ENCODE measurements at regions not wholly inside any gene's neighbourhood (a gene's known extent, or its start where the extent isn't known, plus 50 kb on each side); places are given as distances from the start of the nearest gene placed in this dataset.
"Not testable (repeated sequence)": the region's sequence is repeated elsewhere in the genome, so short reads cannot be mapped to it uniquely, and the experiment has no call there.

GRCh38 chr6:85357651-85358050 lies 92.2 kb upstream of the NT5E start:
- no peak for DNase-seq (ENCODE audit: low spot score)

GRCh38 chr6:85356743-85357142 lies 93.1 kb upstream of the NT5E start:
- DNase-seq (ENCODE audit: low spot score), result not testable (repeated sequence)

- no peak for DNase-seq (ENCODE audit: low spot score)
These were observed 94.1 kb upstream of the NT5E start for GRCh38 chr6:85355816-85356215.

- peak; percentile 25 for DNase-seq (ENCODE audit: low spot score)
These were observed 94.9 kb upstream of the NT5E start for GRCh38 chr6:85354761-85355618.

- DNase-seq (ENCODE audit: low spot score), result no peak
These were observed 96.9 kb upstream of the NT5E start for GRCh38 chr6:85353012-85353411.

GRCh38 chr6:85348643-85349042 lies 101.2 kb upstream of the NT5E start:
- no peak for DNase-seq (ENCODE audit: low spot score)

- no peak for DNase-seq (ENCODE audit: low spot score)
These were observed 102.1 kb upstream of the NT5E start for GRCh38 chr6:85347812-85348211.

- DNase-seq (ENCODE audit: low spot score), result no peak
These were observed 103.7 kb upstream of the NT5E start for GRCh38 chr6:85346196-85346595.

GRCh38 chr6:85344996-85345395 lies 104.9 kb upstream of the NT5E start:
- DNase-seq (ENCODE audit: low spot score), result no peak

- DNase-seq (ENCODE audit: low spot score), result no peak
These were observed 106.5 kb upstream of the NT5E start for GRCh38 chr6:85343428-85343827.

GRCh38 chr6:85329196-85329595 lies 120.7 kb upstream of the NT5E start:
- DNase-seq (ENCODE audit: low spot score), result no peak

GRCh38 chr6:85325811-85326210 lies 124.1 kb upstream of the NT5E start:
- not testable (repeated sequence) for DNase-seq (ENCODE audit: low spot score)

- DNase-seq (ENCODE audit: low spot score), result peak; percentile 48
These were observed 126.3 kb upstream of the NT5E start for GRCh38 chr6:85323435-85324040.

- no peak for DNase-seq (ENCODE audit: low spot score)
These were observed 127.3 kb upstream of the NT5E start for GRCh38 chr6:85322446-85323105.

- no peak for DNase-seq (ENCODE audit: low spot score)
These were observed 128.0 kb upstream of the NT5E start for GRCh38 chr6:85321906-85322305.

- no peak for DNase-seq (ENCODE audit: low spot score)
These were observed 135.3 kb upstream of the NT5E start for GRCh38 chr6:85314586-85314985.

- DNase-seq (ENCODE audit: low spot score), result no peak
These were observed 149.3 kb upstream of the NT5E start for GRCh38 chr6:85300581-85300980.

GRCh38 chr6:85298553-85298952 lies 151.3 kb upstream of the NT5E start:
- DNase-seq (ENCODE audit: low spot score), result no peak

GRCh38 chr6:85291326-85291725 lies 158.6 kb upstream of the NT5E start:
- no peak for DNase-seq (ENCODE audit: low spot score)

GRCh38 chr6:85287654-85288053 lies 162.2 kb upstream of the NT5E start:
- no peak for DNase-seq (ENCODE audit: low spot score)

- no peak for DNase-seq (ENCODE audit: low spot score)
These were observed 162.7 kb upstream of the NT5E start for GRCh38 chr6:85287158-85287557.

GRCh38 chr6:85286507-85286906 lies 163.4 kb upstream of the NT5E start:
- not testable (repeated sequence) for DNase-seq (ENCODE audit: low spot score)

- no peak for DNase-seq (ENCODE audit: low spot score)
These were observed 163.9 kb upstream of the NT5E start for GRCh38 chr6:85285934-85286333.
